ENCODE measurements at regions not wholly inside any gene's neighbourhood (a gene's known extent, or its start where the extent isn't known, plus 50 kb on each side); places are given as distances from the start of the nearest gene placed in this dataset.
"Not testable (repeated sequence)": the region's sequence is repeated elsewhere in the genome, so short reads cannot be mapped to it uniquely, and the experiment has no call there.

- DNase-seq: no peak
Observed at GRCh38 chr13:58202099-58202498, 570.6 kb downstream of the PCDH17 start.

GRCh38 chr13:58207501-58207900 is 576.0 kb downstream of the PCDH17 start:
- no peak for DNase-seq

GRCh38 chr13:58235454-58235853 is 603.9 kb downstream of the PCDH17 start:
- DNase-seq: no peak

GRCh38 chr13:58238972-58239773 is 607.6 kb downstream of the PCDH17 start:
- no peak for DNase-seq

GRCh38 chr13:58239774-58240268 is 608.3 kb downstream of the PCDH17 start:
- no peak for DNase-seq

- DNase-seq: no peak
Observed at GRCh38 chr13:58247080-58247479, 615.5 kb downstream of the PCDH17 start.

GRCh38 chr13:58254943-58255342 is 623.4 kb downstream of the PCDH17 start:
- no peak for DNase-seq

- DNase-seq: no peak
Observed at GRCh38 chr13:58266271-58266670, 634.7 kb downstream of the PCDH17 start.

- DNase-seq: no peak
Observed at GRCh38 chr13:58298556-58299135, 667.1 kb downstream of the PCDH17 start.

- no peak for DNase-seq
Observed at GRCh38 chr13:58300224-58300623, 668.7 kb downstream of the PCDH17 start.

GRCh38 chr13:58300974-58301681 is 669.6 kb downstream of the PCDH17 start:
- no peak for DNase-seq

- no peak for DNase-seq
Observed at GRCh38 chr13:58302349-58302748, 670.8 kb downstream of the PCDH17 start.

GRCh38 chr13:58306062-58306461 is 674.5 kb downstream of the PCDH17 start:
- DNase-seq: no peak

- no peak for DNase-seq
Observed at GRCh38 chr13:58313219-58313618, 681.7 kb downstream of the PCDH17 start.

- DNase-seq: no peak
Observed at GRCh38 chr13:58318495-58319167, 687.1 kb downstream of the PCDH17 start.

GRCh38 chr13:58324161-58324560 is 692.6 kb downstream of the PCDH17 start:
- no peak for DNase-seq

GRCh38 chr13:58329746-58330145 is 698.2 kb downstream of the PCDH17 start:
- no peak for DNase-seq

- DNase-seq: no peak
Observed at GRCh38 chr13:58340895-58341294, 709.4 kb downstream of the PCDH17 start.

- DNase-seq: no peak
Observed at GRCh38 chr13:58341318-58341717, 709.8 kb downstream of the PCDH17 start.

GRCh38 chr13:58343076-58343475 is 711.5 kb downstream of the PCDH17 start:
- peak; percentile 18 for DNase-seq

GRCh38 chr13:58352100-58352499 is 720.6 kb downstream of the PCDH17 start:
- DNase-seq: not testable (repeated sequence)

- no peak for DNase-seq
Observed at GRCh38 chr13:58369936-58370335, 738.4 kb downstream of the PCDH17 start.

- DNase-seq: no peak
Observed at GRCh38 chr13:58376349-58376748, 744.8 kb downstream of the PCDH17 start.
